CD4-positive, alpha-beta T cell treated with Interleukin-6 for 4 hours (primary cell): ENCODE measurements at regions not wholly inside any gene's neighbourhood (a gene's known extent, or its start where the extent isn't known, plus 50 kb on each side); places are given as distances from the start of the nearest gene placed in this dataset.
"Not testable (repeated sequence)": the region's sequence is repeated elsewhere in the genome, so short reads cannot be mapped to it uniquely, and the experiment has no call there.

Experiments used
- DNase-seq: peaks from one replicate; pipeline ENCODE4 v3.0.0-alpha.2; 2020; ENCODE audit warnings: mixed read lengths

- DNase-seq: no peak
Measured at GRCh38 chr6:85005494-85005893, 241.1 kb upstream of the TBX18 start.

GRCh38 chr6:85004361-85004995, 240.1 kb upstream of the TBX18 start:
- DNase-seq: no peak

DNA sequence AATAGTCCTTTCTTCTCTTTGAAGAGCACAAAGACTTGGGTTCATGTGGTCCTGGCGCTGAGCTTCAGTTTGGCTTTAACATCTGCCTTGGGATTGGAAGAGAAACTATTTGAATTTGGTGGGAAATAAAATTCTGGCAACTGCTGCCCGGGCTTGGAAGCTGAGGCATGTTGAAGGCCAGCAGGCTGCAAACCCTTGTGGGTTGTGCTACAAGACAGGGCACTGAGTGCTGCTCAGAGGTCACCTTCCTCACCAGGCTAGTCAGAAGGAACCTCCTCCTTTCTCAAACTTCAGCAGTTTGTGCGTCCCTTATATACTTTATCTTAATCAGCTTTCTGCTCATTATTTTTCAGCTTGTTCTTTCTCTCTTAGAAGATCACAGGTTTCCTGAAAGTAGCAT, 238.4 kb upstream of the TBX18 start:
- DNase-seq: no peak

DNA sequence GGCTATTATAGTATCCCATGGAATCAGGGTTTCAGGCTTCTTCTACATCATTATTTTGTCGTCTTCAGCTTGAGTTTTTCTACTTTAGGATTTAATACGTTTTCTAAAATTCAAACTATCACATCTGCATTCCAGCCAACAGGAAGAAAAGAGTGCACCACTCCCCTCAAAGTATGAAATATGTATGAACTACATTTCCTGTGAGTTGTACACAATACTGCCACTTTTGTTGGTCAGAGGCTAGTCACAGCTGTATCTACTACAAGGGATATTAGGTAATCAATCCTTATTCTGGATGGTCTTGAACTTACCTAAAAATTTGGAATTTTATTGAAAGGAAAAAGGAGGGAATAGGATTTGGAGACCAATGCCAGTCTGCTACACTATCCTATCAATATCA, 235.6 kb upstream of the TBX18 start:
- DNase-seq: no peak

- DNase-seq: no peak
Measured at GRCh38 chr6:84998223-84998622, 233.8 kb upstream of the TBX18 start.

DNA sequence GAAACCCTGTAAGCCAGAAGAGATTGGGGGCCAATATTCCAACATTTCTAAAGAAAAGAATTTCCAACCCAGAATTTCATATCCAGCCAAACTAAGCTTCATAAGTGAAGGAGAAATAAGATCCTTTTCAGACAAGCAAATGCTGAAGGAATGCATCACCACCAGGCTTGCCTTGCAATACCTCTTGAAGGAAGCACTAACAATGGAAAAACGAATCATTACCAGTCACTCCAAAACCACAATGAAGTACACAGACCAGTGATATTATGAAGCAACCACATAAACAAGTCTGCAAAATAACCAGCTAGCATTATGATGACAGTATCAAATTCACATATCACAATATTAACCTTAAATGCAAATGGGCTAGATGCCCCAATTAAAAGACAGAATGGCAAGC, 224.4 kb upstream of the TBX18 start:
- not testable (repeated sequence) for DNase-seq

GRCh38 chr6:84985490-84985889, 221.1 kb upstream of the TBX18 start:
- DNase-seq: not testable (repeated sequence)

GRCh38 chr6:84979541-84979940, 215.1 kb upstream of the TBX18 start:
- DNase-seq: no peak

DNA sequence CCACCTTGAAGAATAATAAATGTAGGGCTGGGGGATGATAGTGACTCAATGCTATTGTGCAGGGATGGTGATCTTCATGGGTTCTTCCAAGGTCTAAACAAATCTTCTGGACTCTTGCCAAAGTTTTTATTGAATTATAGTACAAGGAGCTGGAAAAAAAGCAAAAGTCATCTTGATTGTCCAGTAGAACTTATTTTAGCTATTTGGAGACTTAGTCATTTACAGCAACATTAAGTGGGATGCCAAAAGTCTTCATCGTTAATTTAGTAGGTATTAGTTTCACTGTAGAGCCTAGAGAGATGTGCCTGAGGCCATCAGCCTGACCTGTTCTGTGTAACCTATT, 212.9 kb upstream of the TBX18 start:
- no peak for DNase-seq

- no peak for DNase-seq
Measured at GRCh38 chr6:84976526-84977362, 212.3 kb upstream of the TBX18 start.

DNA sequence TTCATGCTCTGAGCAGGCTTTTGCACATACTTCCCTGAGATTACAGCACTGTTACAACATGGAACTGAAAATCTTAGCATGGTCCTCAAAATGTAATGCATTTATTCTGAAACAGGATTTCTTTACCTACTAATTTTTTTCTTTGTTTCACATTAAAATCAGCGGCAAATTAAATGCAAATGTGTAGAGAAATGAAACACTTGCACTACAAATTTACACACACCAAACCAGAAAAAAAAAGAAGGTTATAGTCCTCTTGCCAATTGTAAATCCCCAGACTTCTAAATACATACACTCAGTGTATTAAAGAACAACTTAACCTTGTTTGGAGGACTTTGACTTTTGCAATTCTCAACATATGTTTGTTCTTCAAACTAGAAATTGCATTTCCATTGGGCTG, 210.9 kb upstream of the TBX18 start:
- DNase-seq: no peak

DNA sequence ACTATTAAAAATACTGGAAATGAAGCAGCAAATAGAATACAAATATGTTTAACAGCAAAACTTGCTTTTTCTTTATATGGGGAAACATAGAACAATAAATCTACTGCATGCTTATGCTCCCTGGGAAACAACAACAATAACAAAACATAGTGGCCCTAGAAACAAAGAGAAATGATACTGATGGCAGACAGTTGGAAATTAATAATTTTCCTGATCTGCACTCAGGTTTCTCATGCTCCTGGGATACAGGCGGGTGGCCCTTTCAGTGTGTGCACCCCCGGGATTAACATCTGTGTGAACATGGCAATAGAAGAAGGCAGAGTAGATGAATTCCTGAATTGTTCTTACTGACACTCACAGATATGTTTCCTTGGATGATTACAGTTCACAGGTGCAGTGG, 209.2 kb upstream of the TBX18 start:
- no peak for DNase-seq

GRCh38 chr6:84967965-84968364, 203.6 kb upstream of the TBX18 start:
- DNase-seq: no peak

DNA sequence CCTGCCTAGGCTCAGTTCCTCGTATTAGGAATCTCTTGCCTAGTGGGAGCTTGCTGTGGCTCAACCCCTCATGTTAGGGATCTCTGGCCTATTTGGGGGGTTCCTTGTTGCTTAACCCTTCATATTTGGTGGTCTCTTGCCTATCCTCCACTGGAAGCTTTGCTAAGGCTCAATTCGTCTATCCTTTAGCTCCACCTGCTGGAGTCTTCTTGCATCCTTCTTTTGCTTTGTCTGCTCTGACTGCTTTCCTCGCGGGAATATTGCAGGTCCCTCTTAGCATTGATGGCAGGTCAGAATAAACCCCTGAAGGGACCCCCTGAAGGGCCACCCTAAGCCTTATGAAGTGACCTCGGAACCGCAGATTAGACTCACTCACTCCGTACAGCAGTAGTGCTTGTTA, 203.0 kb upstream of the TBX18 start:
- DNase-seq: no peak

DNA sequence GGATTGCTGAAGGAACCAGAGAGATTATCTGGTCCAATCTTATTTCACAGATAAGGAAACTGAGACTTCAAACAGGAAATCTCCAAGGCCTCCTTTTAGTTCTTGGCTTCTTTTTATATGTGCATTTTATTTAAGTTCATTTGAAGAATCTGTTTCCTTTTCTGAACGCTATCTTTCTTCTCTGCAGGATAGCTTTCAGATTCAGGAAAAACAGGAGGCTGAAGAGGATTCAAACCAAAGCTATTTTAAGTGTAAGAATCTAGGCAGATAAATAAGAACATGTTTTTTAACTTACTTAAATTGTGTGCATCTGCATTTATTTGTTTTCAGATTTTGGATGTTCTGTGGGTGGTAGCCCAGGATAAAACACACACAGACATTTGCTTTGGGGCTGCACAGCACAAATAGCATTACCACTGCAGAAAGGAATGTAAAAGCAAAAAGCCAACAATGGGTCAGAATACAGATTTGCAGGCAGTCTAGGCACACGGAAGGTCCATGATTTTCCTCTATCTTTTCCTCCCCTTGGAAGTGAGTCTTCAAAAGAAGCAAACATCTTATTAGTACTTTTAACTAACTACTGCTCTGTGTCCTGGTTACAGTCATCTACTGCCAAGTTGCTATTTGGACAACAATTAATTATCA, 188.8 kb upstream of the TBX18 start:
- no peak for DNase-seq

DNA sequence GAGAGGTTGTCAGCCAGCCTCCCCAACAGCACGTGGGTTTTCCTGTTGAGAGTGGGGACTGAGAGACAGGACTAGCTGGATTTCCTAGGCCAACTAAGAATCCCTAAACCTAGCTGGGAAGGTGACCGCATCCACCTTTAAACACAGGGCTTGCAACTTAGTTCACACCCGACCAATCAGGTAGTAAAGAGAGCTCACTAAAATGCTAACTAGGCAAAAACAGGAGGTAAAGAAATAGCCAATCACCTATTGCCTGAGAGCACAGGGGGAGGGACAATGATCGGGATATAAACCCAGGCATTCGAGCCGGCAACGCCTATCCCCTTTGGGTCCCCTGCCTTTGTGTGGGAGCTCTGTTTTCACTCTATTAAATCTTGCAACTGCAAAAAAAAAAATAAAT, 180.5 kb upstream of the TBX18 start:
- not testable (repeated sequence) for DNase-seq

DNA sequence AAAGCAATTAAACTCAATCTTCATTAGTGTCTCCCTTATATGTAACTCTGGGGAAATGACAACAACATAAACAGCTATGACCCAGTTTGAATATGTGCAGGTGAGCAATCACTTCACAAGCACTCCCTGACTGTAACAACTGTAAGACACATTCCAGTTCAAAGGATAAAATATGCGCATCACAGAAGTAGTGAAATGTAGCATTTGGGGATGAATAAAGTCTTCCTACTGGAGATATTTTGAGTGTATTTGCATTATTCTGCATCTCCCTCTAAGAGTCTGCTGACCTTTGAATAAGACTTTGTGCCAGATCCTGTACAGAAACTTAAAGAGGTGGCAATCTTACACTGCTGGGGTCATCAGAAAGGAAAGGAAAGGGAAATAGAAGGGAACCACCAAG, 179.5 kb upstream of the TBX18 start:
- DNase-seq: no peak

DNA sequence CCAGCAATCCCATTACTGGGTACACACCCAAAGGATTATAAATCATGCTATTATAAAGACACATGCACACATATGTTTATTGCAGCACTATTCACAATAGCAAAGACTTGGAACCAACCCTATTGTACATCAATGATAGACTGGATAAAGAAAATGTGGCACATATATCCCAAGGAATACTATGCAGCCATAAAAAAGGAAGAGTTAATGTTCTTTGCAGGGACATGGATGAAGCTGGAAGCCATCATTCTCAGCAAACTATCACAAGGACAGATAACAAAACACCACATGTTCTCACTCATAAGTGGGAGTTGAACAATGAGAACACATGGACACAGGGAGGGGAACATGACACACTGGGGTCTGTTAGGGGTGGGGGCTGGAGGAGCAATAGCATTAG, 177.2 kb upstream of the TBX18 start:
- not testable (repeated sequence) for DNase-seq

GRCh38 chr6:84929212-84929611, 164.8 kb upstream of the TBX18 start:
- DNase-seq: no peak

DNA sequence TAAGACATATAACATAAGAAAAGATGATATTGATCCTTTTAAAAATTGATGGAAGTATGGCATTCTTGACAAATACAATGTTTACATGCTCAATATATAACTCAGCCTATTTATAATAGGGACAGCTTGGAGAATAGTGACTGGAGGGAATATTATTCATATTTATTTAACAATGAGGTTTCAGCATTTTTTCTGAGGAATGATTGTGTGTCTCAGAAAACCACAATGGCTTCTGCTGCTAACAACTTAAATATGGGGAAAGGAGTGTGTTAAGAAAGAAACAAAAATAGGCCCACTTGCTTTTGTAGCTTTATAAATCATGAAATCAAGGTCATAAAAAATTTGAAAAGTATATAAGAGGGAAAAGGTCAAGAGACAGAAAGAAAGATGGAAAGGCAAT, 163.2 kb upstream of the TBX18 start:
- no peak for DNase-seq

GRCh38 chr6:84926189-84927155, 162.1 kb upstream of the TBX18 start:
- DNase-seq: no peak

- no peak for DNase-seq
Measured at GRCh38 chr6:84921891-84922290, 157.5 kb upstream of the TBX18 start.

- no peak for DNase-seq
Measured at GRCh38 chr6:84920021-84920420, 155.6 kb upstream of the TBX18 start.
